OCI-LY7 (cell line): ENCODE measurements at regions not wholly inside any gene's neighbourhood (a gene's known extent, or its start where the extent isn't known, plus 50 kb on each side); places are given as distances from the start of the nearest gene placed in this dataset.

Experiments
- BruUV-seq: library from RNA; stranded (reverse); fragments of 400-500 nt; replicated peaks from 2 replicates; lab custom pipeline; 2021; lab: Mats Ljungman, UMichigan
- CTCF ChIA-PET: fragments of 300-600 bp; sonication (Branson Sonifier 250); formaldehyde crosslinking; loops from one replicate; lab custom pipeline; 2022; ENCODE audit warnings: antibody characterized with exemption; ENCODE audit not compliant: unreplicated experiment; lab: Charles Lee
- POLR2A ChIA-PET: fragments of 300-600 bp; sonication (Branson Sonifier 250); formaldehyde crosslinking; loops from one replicate; lab custom pipeline; 2022; ENCODE audit warnings: antibody characterized with exemption; lab: Charles Lee
- DNase-seq: peaks from one replicate; pipeline ENCODE4 v3.0.0-alpha.2; 2015; ENCODE audit warnings: low spot score
- H2AFZ ChIP-seq: fragments of 200-600 bp; sonication (generic), shearing (Covaris generic); 2 replicates; pipeline ENCODE4 v1.6.1; 2014; ENCODE audit warnings: mild to moderate bottlenecking, antibody characterized with exemption, low read length, moderate library complexity
- H3K27ac ChIP-seq: fragments of 200-600 bp; sonication (generic); 2 replicates; pipeline ENCODE4 v1.5.1; 2014; ENCODE audit warnings: mixed run types, low read depth, mild to moderate bottlenecking, moderate library complexity, low read length, inconsistent platforms; ENCODE audit not compliant: poor library complexity, severe bottlenecking
- H3K36me3 ChIP-seq: fragments of 200-600 bp; sonication (generic); 2 replicates; pipeline ENCODE4 v1.6.1; 2014; ENCODE audit warnings: mild to moderate bottlenecking, antibody characterized with exemption, low read length, moderate library complexity, mixed read lengths; ENCODE audit not compliant: insufficient read depth
- H3K4me1 ChIP-seq: fragments of 200-600 bp; sonication (generic); 2 replicates; pipeline ENCODE4 v1.5.1; 2014; ENCODE audit warnings: mild to moderate bottlenecking, low read length; ENCODE audit not compliant: insufficient read depth, poor library complexity, severe bottlenecking
- H3K4me2 ChIP-seq: fragments of 200-600 bp; sonication (generic); 2 replicates; pipeline ENCODE4 v1.6.1; 2014; ENCODE audit warnings: mild to moderate bottlenecking, low read length
- H3K4me3 ChIP-seq: fragments of 200-600 bp; sonication (generic); 2 replicates; pipeline ENCODE4 v1.5.1; 2014; ENCODE audit warnings: mild to moderate bottlenecking, low read depth, low read length; ENCODE audit not compliant: poor library complexity, severe bottlenecking
- H3K79me2 ChIP-seq: fragments of 200-600 bp; sonication (generic); 2 replicates; pipeline ENCODE4 v1.6.1; 2016; ENCODE audit warnings: low read depth, mild to moderate bottlenecking, low read length, moderate library complexity, mixed read lengths; ENCODE audit not compliant: insufficient read depth
- H3K9me2 ChIP-seq: fragments of 200-600 bp; sonication (generic); 2 replicates; pipeline ENCODE4 v1.6.1; 2016; ENCODE audit warnings: mild to moderate bottlenecking, low read length, mixed read lengths; ENCODE audit not compliant: insufficient read depth
- H3K9me3 ChIP-seq: fragments of 200-600 bp; sonication (generic); 2 replicates; pipeline ENCODE4 v1.6.1; 2014; ENCODE audit warnings: mild to moderate bottlenecking, mixed run types, low read length, mixed read lengths
- H4K20me1 ChIP-seq: fragments of 200-600 bp; sonication (generic); 2 replicates; pipeline ENCODE4 v1.6.1; 2014; ENCODE audit warnings: mild to moderate bottlenecking, antibody characterized with exemption, low read length, moderate library complexity, mixed read lengths; ENCODE audit not compliant: insufficient read depth
- CTCF ChIP-seq: fragments of 200-600 bp; sonication (generic); conservative IDR thresholded peaks from 2 replicates; pipeline ENCODE4 v1.5.1; 2014; ENCODE audit warnings: mild to moderate bottlenecking, antibody characterized with exemption, low read length, moderate library complexity, mixed read lengths
- EZH2phosphoT487 ChIP-seq: fragments of 200-600 bp; sonication (generic); IDR thresholded peaks from 2 replicates; pipeline ENCODE4 v1.6.1; 2018; ENCODE audit warnings: low read depth, borderline replicate concordance, mild to moderate bottlenecking, mixed run types, antibody characterized with exemption, low read length, moderate library complexity, mixed read lengths
- intact Hi-C: fragments of 100-400 bp; cut with micrococcal nuclease; formaldehyde crosslinking; loops from one replicate; pipeline ENCODE4 v1.10.0; 2022; ENCODE audit not compliant: unreplicated experiment

GRCh38 chr20:19026901-19027644 is 185.4 kb upstream of the SLC24A3 start:
- CTCF ChIA-PET = no interaction called here
- peaks cover 7% of the 10 kb centered on the region for H3K4me1 ChIP-seq
- POLR2A ChIA-PET = interaction anchor here (0.5 to 0.9 kb wide), 2 partner anchors 12 to 391 kb away, joined by 3 to 4 read pairs; no protein-coding TSS in a partner anchor
- no peaks in the 10 kb centered on the region for H3K9me2 ChIP-seq
- no peak overlapping the region for H3K27ac ChIP-seq
- no peaks in the 10 kb centered on the region for H3K79me2 ChIP-seq
- TF ChIP-seq CTCF (no peak), EZH2phosphoT487 (no peak)
- no peaks in the 10 kb centered on the region for H4K20me1 ChIP-seq
- DNase-seq = no peak
- no peaks in the 10 kb centered on the region for H3K36me3 ChIP-seq
- H2AFZ ChIP-seq = no peak overlapping the region
- H3K4me2 ChIP-seq = no peak overlapping the region
- no TSS peak for BruUV-seq
- H3K4me3 ChIP-seq = no peak overlapping the region
- H3K9me3 ChIP-seq = no peaks in the 10 kb centered on the region
- intact Hi-C loops = loop anchor here (5.0 kb wide), 1 partner anchor 45 kb away; no protein-coding TSS in a partner anchor

- CTCF ChIA-PET = interaction anchor here (0.6 to 0.7 kb wide), 2 partner anchors 30 to 52 kb away, joined by 3 to 4 read pairs; no protein-coding TSS in a partner anchor
- no peaks in the 10 kb centered on the region for H3K79me2 ChIP-seq
- H3K4me1 ChIP-seq = peaks cover 4% of the 10 kb centered on the region
- POLR2A ChIA-PET = interaction anchor here (0.9 kb wide), 1 partner anchor 12 kb away, joined by 4 read pairs; no protein-coding TSS in a partner anchor
- H2AFZ ChIP-seq = no peak overlapping the region
- no TSS peak for BruUV-seq
- H3K9me2 ChIP-seq = no peaks in the 10 kb centered on the region
- intact Hi-C loops = loop anchor here (5.0 kb wide), 1 partner anchor 44 kb away; no protein-coding TSS in a partner anchor
- no peaks in the 10 kb centered on the region for H3K36me3 ChIP-seq
- no peaks in the 10 kb centered on the region for H4K20me1 ChIP-seq
- H3K4me2 ChIP-seq = no peak overlapping the region
- no peak for TF ChIP-seq CTCF
- TF ChIP-seq EZH2phosphoT487 = no peak
- no peaks in the 10 kb centered on the region for H3K9me3 ChIP-seq
- no peak for DNase-seq
- no peak overlapping the region for H3K4me3 ChIP-seq
- H3K27ac ChIP-seq = no peak overlapping the region
Measured at GRCh38 chr20:19027971-19028370, 184.5 kb upstream of the SLC24A3 start.

GRCh38 chr20:19041787-19042186 is 170.7 kb upstream of the SLC24A3 start:
- DNase-seq = no peak
- Histone ChIP-seq H3K27ac (no peak overlapping the region), H2AFZ (no peak overlapping the region), H3K4me3 (no peak overlapping the region), H3K4me1 (no peaks in the 10 kb centered on the region), H3K79me2 (no peaks in the 10 kb centered on the region), H4K20me1 (no peaks in the 10 kb centered on the region), H3K36me3 (no peaks in the 10 kb centered on the region), H3K4me2 (no peak overlapping the region), H3K9me2 (no peaks in the 10 kb centered on the region), H3K9me3 (no peaks in the 10 kb centered on the region)
- ChIA-PET POLR2A (interaction anchor here (0.5 kb wide), 1 partner anchor 14 kb away, joined by 3 read pairs; no protein-coding TSS in a partner anchor), CTCF (no interaction called here)
- intact Hi-C loops = no loop called here
- TF ChIP-seq CTCF (no peak), EZH2phosphoT487 (no peak)
- BruUV-seq = no TSS peak
